ENCODE measurements at regions not wholly inside any gene's neighbourhood (a gene's known extent, or its start where the extent isn't known, plus 50 kb on each side); places are given as distances from the start of the nearest gene placed in this dataset.

GRCh38 chr7:53690411-53690810 is 655.0 kb downstream of the POM121L12 start:
- no peak for TF ChIP-seq CTCF (IDR thresholded peaks at IDR 0.05; ENCODE audit: insufficient read depth, missing control alignments)
- no peak for DNase-seq (ENCODE audit: insufficient read length, low spot score)
- no peak for FAIRE-seq

DNA sequence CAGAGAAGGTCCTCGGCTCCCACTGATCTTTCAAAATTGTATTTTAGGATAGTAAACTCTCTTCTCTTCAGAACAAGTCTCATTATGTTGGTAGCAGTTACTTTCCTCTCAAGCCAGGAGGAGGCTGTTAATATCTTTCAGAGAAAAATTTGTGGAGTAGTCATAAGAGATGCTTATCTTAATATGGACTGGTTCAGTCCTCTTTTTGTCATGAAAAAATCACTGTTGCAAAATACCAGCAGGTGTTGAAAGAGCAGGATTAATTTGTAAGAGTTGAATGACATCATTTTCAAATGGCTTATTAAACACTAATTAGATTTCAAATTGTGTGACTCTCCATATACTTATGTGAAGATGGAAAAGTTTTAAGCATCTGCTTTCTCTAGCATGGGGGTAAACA is 662.5 kb downstream of the POM121L12 start:
- peak; percentile 70 for FAIRE-seq
- DNase-seq (ENCODE audit: insufficient read length, low spot score) = no peak
- no peak for TF ChIP-seq CTCF (IDR thresholded peaks at IDR 0.05; ENCODE audit: insufficient read depth, missing control alignments)

DNA sequence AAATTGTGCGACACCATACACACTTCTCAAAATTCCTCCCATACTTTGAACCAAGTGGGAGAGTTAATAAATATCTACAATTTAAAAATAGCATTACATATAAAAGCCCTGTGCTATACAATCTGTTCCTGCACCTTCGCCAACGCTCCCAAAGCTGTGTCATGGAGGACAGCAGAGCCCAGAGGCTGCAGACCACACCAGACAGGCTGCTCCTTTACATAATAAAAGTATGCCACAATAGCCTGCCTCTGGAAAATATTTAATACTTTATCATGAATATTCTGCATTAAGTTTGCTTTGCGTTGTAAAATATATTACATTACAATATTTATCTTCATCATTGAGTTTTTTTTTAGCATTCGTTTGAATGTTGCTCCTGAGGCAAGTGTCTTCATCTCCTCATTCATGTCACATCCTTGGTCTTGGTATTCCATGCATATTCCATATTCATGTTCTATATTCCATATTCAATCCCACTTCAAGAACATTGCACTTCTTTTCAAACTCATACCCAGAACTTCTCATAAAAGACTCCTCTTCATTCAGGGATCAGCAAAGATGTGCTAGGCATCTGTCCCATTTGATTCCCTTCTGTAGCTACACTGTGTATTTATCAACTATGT is 663.9 kb downstream of the POM121L12 start:
- no peak for TF ChIP-seq CTCF (IDR thresholded peaks at IDR 0.05; ENCODE audit: insufficient read depth, missing control alignments)
- no peak for DNase-seq (ENCODE audit: insufficient read length, low spot score)
- no peak for FAIRE-seq

DNA sequence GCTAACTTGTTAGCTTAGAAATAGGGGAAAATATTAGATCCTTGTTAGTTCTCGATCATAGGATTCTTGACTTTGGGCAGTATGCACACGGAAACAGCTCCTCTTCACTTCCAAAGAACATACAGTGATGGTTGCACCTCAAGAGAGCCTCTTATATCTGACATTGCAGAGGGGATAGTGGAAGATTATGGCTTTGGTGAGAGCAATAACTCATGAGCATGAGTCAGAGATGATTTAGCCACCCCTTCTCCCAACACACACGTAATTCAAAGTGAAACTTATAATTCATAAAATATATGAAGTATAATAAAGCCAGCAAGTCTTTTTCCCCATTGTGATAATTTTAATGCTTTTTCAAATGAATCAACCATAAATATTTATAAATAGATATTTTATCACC is 683.7 kb downstream of the POM121L12 start:
- TF ChIP-seq CTCF (IDR thresholded peaks at IDR 0.05; ENCODE audit: insufficient read depth, missing control alignments) = no peak
- FAIRE-seq (no peak), DNase-seq (ENCODE audit: insufficient read length, low spot score) (no peak)

DNA sequence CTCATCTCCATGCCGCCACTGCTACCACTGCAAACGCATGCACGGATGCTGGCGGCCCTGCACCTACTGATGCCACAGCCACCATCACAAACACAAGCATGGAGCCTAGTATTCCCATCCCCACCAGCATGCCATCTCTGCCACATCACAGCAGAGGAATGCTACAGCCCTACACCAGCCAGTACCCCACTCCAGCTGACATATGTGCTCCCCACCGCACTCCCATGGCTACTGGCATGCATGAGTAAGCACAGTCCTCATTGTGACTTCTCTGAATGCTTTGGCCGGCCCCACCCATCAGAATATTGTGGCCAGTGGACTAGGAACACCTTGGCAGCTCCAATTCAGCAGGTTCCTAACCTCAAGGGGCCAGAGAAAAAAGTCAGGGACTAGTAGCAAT is 705.5 kb downstream of the POM121L12 start:
- no peak for TF ChIP-seq CTCF (IDR thresholded peaks at IDR 0.05; ENCODE audit: insufficient read depth, missing control alignments)
- FAIRE-seq (no peak), DNase-seq (ENCODE audit: insufficient read length, low spot score) (no peak)

DNA sequence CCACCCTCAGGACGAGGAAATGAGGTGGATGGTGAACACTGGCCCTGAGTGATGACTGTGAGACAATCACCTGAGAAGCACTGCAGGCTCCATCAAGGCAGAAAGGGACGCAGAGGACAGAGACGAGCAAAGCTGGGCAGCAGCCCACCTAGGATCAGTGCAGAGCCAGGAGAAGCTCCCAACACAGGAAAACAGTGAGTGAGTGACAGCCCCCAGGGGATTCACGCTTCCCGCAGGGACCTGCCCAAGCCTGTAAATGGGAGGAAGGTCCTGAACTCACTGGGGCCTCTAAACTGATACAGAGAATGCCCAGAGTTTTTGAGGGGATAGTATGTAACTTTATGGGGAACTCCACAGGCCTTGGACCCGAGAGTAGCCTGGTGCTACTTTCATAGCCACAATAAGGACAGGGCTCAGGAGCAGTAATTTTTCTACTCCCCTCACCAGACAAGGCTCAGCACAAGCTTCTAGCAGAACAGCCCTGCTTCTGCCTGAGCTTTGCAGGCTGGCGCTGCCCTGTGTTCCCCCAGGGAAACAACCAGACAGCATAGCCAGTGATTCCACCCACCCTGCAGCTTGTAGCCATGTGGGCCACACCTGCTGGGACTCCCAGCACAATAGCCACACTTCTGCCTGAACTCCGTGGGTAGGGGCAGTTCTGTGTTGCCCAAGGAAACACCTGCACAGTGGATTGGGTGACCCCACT is 708.4 kb downstream of the POM121L12 start:
- FAIRE-seq = no peak
- TF ChIP-seq CTCF (IDR thresholded peaks at IDR 0.05; ENCODE audit: insufficient read depth, missing control alignments) = no peak
- no peak for DNase-seq (ENCODE audit: insufficient read length, low spot score)

DNA sequence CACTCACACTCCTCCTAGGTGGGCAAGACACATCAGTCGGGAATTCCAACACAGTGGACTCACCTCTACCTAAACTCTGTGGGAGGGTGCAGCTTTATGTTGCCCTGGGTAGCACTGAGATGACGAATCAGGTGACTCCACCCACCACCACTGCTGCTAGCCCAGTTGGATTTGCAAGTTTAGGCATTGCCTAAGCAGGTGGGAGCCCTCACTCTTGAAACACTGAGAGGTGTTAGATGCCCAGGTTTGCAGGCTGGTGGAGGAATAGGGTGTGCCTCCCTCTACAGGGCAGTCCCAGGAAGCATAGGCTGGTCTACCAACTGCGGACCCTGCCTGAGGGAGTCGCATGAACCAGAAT is 708.9 kb downstream of the POM121L12 start:
- TF ChIP-seq CTCF (IDR thresholded peaks at IDR 0.05; ENCODE audit: insufficient read depth, missing control alignments) = no peak
- FAIRE-seq (no peak), DNase-seq (ENCODE audit: insufficient read length, low spot score) (no peak)
